Neuron (in vitro differentiated cells): ENCODE measurements at regions not wholly inside any gene's neighbourhood (a gene's known extent, or its start where the extent isn't known, plus 50 kb on each side); places are given as distances from the start of the nearest gene placed in this dataset.

ENCODE experiments used
- H2AFZ ChIP-seq: one replicate; pipeline ENCODE4 v1.6.1; 2013; ENCODE audit warnings: low read depth, mild to moderate bottlenecking, inconsistent platforms, low read length, moderate library complexity
- H3K27me3 ChIP-seq: one replicate; pipeline ENCODE4 v1.6.1; 2013; ENCODE audit warnings: low read length; ENCODE audit not compliant: insufficient read depth
- H3K36me3 ChIP-seq: one replicate; pipeline ENCODE4 v1.6.1; 2013; ENCODE audit warnings: low read length; ENCODE audit not compliant: insufficient read depth
- H3K4me1 ChIP-seq: one replicate; pipeline ENCODE4 v1.6.1; 2013; ENCODE audit warnings: low read length; ENCODE audit not compliant: insufficient read depth
- H3K4me3 ChIP-seq: 2 replicates; pipeline ENCODE4 v1.5.1; 2013; ENCODE audit warnings: mild to moderate bottlenecking, low read length, moderate library complexity
- H3K9me3 ChIP-seq: one replicate; pipeline ENCODE4 v1.6.1; 2013; ENCODE audit warnings: low read length

GRCh38 chr12:19842116-19842515, 402.8 kb downstream of the AEBP2 start:
- Histone ChIP-seq H3K4me1 (no peaks in the 10 kb centered on the region), H3K27me3 (no peaks in the 10 kb centered on the region), H3K4me3 (no peak overlapping the region), H3K36me3 (no peaks in the 10 kb centered on the region), H3K9me3 (no peaks in the 10 kb centered on the region), H2AFZ (no peak overlapping the region)

GRCh38 chr12:19844224-19844623, 404.9 kb downstream of the AEBP2 start:
- Histone ChIP-seq H2AFZ (no peak overlapping the region), H3K4me1 (no peaks in the 10 kb centered on the region), H3K27me3 (no peaks in the 10 kb centered on the region), H3K4me3 (no peak overlapping the region), H3K36me3 (no peaks in the 10 kb centered on the region), H3K9me3 (peaks cover under 1% of the 10 kb centered on the region)

- Histone ChIP-seq H2AFZ (no peak overlapping the region), H3K4me3 (no peak overlapping the region), H3K27me3 (no peaks in the 10 kb centered on the region), H3K9me3 (peaks cover 4% of the 10 kb centered on the region), H3K36me3 (no peaks in the 10 kb centered on the region), H3K4me1 (peaks cover 9% of the 10 kb centered on the region)
Measured at GRCh38 chr12:19846574-19846973, 407.3 kb downstream of the AEBP2 start.

GRCh38 chr12:19847294-19848059, 408.2 kb downstream of the AEBP2 start:
- Histone ChIP-seq H3K36me3 (no peaks in the 10 kb centered on the region), H3K4me1 (peaks cover 9% of the 10 kb centered on the region), H3K27me3 (no peaks in the 10 kb centered on the region), H2AFZ (no peak overlapping the region), H3K4me3 (no peak overlapping the region), H3K9me3 (peaks cover 4% of the 10 kb centered on the region)

- no peaks in the 10 kb centered on the region for H3K36me3 ChIP-seq
- peaks cover 9% of the 10 kb centered on the region for H3K4me1 ChIP-seq
- peaks cover 4% of the 10 kb centered on the region for H3K9me3 ChIP-seq
- no peaks in the 10 kb centered on the region for H3K27me3 ChIP-seq
- no peak overlapping the region for H2AFZ ChIP-seq
- H3K4me3 ChIP-seq, result no peak overlapping the region
Measured at GRCh38 chr12:19848421-19848820, 409.1 kb downstream of the AEBP2 start.

GRCh38 chr12:19849208-19849607, 409.9 kb downstream of the AEBP2 start:
- Histone ChIP-seq H3K4me1 (peaks cover 9% of the 10 kb centered on the region), H3K27me3 (no peaks in the 10 kb centered on the region), H3K4me3 (no peak overlapping the region), H3K36me3 (no peaks in the 10 kb centered on the region), H3K9me3 (peaks cover 4% of the 10 kb centered on the region), H2AFZ (no peak overlapping the region)

- Histone ChIP-seq H3K9me3 (peaks cover 4% of the 10 kb centered on the region), H3K4me1 (peaks cover 9% of the 10 kb centered on the region), H3K36me3 (no peaks in the 10 kb centered on the region), H3K4me3 (no peak overlapping the region), H3K27me3 (no peaks in the 10 kb centered on the region), H2AFZ (no peak overlapping the region)
Measured at GRCh38 chr12:19850346-19851065, 411.2 kb downstream of the AEBP2 start.

GRCh38 chr12:19852100-19852855, 413.0 kb downstream of the AEBP2 start:
- Histone ChIP-seq H3K4me3 (no peak overlapping the region), H3K4me1 (peaks cover 9% of the 10 kb centered on the region)

GRCh38 chr12:19855851-19856250, 416.6 kb downstream of the AEBP2 start:
- Histone ChIP-seq H3K36me3 (no peaks in the 10 kb centered on the region), H3K4me1 (peaks cover under 1% of the 10 kb centered on the region), H3K9me3 (no peaks in the 10 kb centered on the region), H3K4me3 (no peak overlapping the region), H2AFZ (no peak overlapping the region), H3K27me3 (no peaks in the 10 kb centered on the region)

More at GRCh38 chr12:19852100-19852855, 413.0 kb downstream of the AEBP2 start:
- Histone ChIP-seq H3K36me3 (no peaks in the 10 kb centered on the region), H2AFZ (no peak overlapping the region), H3K9me3 (peaks cover 4% of the 10 kb centered on the region), H3K27me3 (no peaks in the 10 kb centered on the region)

GRCh38 chr12:19856389-19856788, 417.1 kb downstream of the AEBP2 start:
- Histone ChIP-seq H3K36me3 (no peaks in the 10 kb centered on the region), H2AFZ (no peak overlapping the region), H3K4me1 (no peaks in the 10 kb centered on the region), H3K4me3 (no peak overlapping the region), H3K9me3 (no peaks in the 10 kb centered on the region), H3K27me3 (no peaks in the 10 kb centered on the region)

- no peaks in the 10 kb centered on the region for H3K27me3 ChIP-seq
- H2AFZ ChIP-seq, result no peak overlapping the region
- H3K36me3 ChIP-seq, result no peaks in the 10 kb centered on the region
- H3K9me3 ChIP-seq, result no peaks in the 10 kb centered on the region
- no peaks in the 10 kb centered on the region for H3K4me1 ChIP-seq
- H3K4me3 ChIP-seq, result no peak overlapping the region
Measured at GRCh38 chr12:19857204-19857603, 417.9 kb downstream of the AEBP2 start.

- no peak overlapping the region for H3K4me3 ChIP-seq
Measured at GRCh38 chr12:19867151-19867550, 427.9 kb downstream of the AEBP2 start.

GRCh38 chr12:19867970-19868369, 428.7 kb downstream of the AEBP2 start:
- Histone ChIP-seq H3K27me3 (no peaks in the 10 kb centered on the region), H3K9me3 (no peaks in the 10 kb centered on the region), H3K4me3 (no peak overlapping the region), H3K4me1 (peaks cover 14% of the 10 kb centered on the region), H3K36me3 (no peaks in the 10 kb centered on the region), H2AFZ (no peak overlapping the region)

More at GRCh38 chr12:19867151-19867550, 427.9 kb downstream of the AEBP2 start:
- no peaks in the 10 kb centered on the region for H3K27me3 ChIP-seq
- H2AFZ ChIP-seq, result no peak overlapping the region
- H3K9me3 ChIP-seq, result no peaks in the 10 kb centered on the region
- H3K36me3 ChIP-seq, result no peaks in the 10 kb centered on the region
- H3K4me1 ChIP-seq, result peaks cover 15% of the 10 kb centered on the region
